Panc1 (cell line): ENCODE measurements at regions not wholly inside any gene's neighbourhood (a gene's known extent, or its start where the extent isn't known, plus 50 kb on each side); places are given as distances from the start of the nearest gene placed in this dataset.

Experiments used
- ATAC-seq: fragments of 200-7000 bp; cut with Tn5 transposase; 2 replicates; pipeline ENCODE4 v1.9.1; 2020; ENCODE audit warnings: mild to moderate bottlenecking, moderate library complexity
- BruUV-seq: library from RNA; stranded (reverse); fragments of 400-500 nt; replicated peaks from 2 replicates; lab custom pipeline; 2021; lab: Mats Ljungman, UMichigan
- CTCF ChIA-PET: fragments of 300-600 bp; sonication (Branson Sonifier 250); formaldehyde crosslinking; loops from one replicate; lab custom pipeline; 2022; ENCODE audit warnings: antibody characterized with exemption; lab: Charles Lee
- POLR2A ChIA-PET: fragments of 300-600 bp; sonication (Branson Sonifier 250); formaldehyde crosslinking; loops from one replicate; lab custom pipeline; 2022; ENCODE audit warnings: antibody characterized with exemption; lab: Charles Lee
- DNase-seq: peaks from one replicate; pipeline ENCODE4 v3.0.0-alpha.2; 2010; ENCODE audit warnings: low read depth, low spot score
- H3K27ac ChIP-seq: 2 replicates; pipeline ENCODE4 v1.5.1; 2011; ENCODE audit warnings: mild to moderate bottlenecking, low read length, inconsistent platforms
- H3K27me3 ChIP-seq: fragments of 200-500 bp; sonication (Bioruptor generic); 2 replicates; pipeline ENCODE4 v1.6.0; 2014; ENCODE audit warnings: low read length, inconsistent platforms; ENCODE audit not compliant: control insufficient read depth, insufficient read depth
- H3K36me3 ChIP-seq: fragments of 200-500 bp; sonication (Bioruptor generic); 2 replicates; pipeline ENCODE4 v1.5.1; 2014; ENCODE audit warnings: inconsistent platforms, mild to moderate bottlenecking, low read length, moderate library complexity; ENCODE audit not compliant: control insufficient read depth, insufficient read depth
- H3K4me1 ChIP-seq: 2 replicates; pipeline ENCODE4 v1.5.1; 2011; ENCODE audit warnings: inconsistent platforms, mild to moderate bottlenecking, low read length, moderate library complexity; ENCODE audit not compliant: control insufficient read depth, insufficient read depth
- H3K4me3 ChIP-seq, 2 experiments: 2 replicates each; pipeline ENCODE4 v1.5.1; 2011 to 2012; ENCODE audit warnings: low read depth in 2 of 2, low read length in 2 of 2, mild to moderate bottlenecking in 2 of 2, inconsistent platforms in 1 of 2, moderate library complexity in 1 of 2
- H3K9me3 ChIP-seq: fragments of 200-500 bp; sonication (Bioruptor generic); 2 replicates; pipeline ENCODE4 v1.5.1; 2014; ENCODE audit warnings: low read depth, mild to moderate bottlenecking, inconsistent platforms, low read length, moderate library complexity; ENCODE audit not compliant: control insufficient read depth, insufficient read depth
- CTCF ChIP-seq: fragments of 450-650 bp; IDR thresholded peaks from 2 replicates; pipeline ENCODE4 v1.5.1; 2017; ENCODE audit warnings: mild to moderate bottlenecking
- POLR2AphosphoS5 ChIP-seq: IDR thresholded peaks from 2 replicates; pipeline ENCODE4 v1.6.1; 2012; ENCODE audit warnings: mild to moderate bottlenecking, low read depth, low read length, moderate library complexity
- REST ChIP-seq, 2 experiments: IDR thresholded peaks; 2 replicates each; pipeline ENCODE4 v1.6.1; 2011 to 2012; ENCODE audit warnings: low read depth in 2 of 2, control low read depth in 1 of 2, low read length in 1 of 2, mild to moderate bottlenecking in 1 of 2, moderate library complexity in 1 of 2; ENCODE audit not compliant: insufficient read depth in 1 of 2
- SIN3A ChIP-seq: IDR thresholded peaks from 2 replicates; pipeline ENCODE4 v1.6.1; 2012; ENCODE audit warnings: low read depth, mild to moderate bottlenecking, low read length, moderate library complexity, borderline replicate concordance; ENCODE audit not compliant: insufficient read depth
- TCF7L2 ChIP-seq: IDR thresholded peaks from 2 replicates; pipeline ENCODE4 v1.6.1; 2011; ENCODE audit warnings: mild to moderate bottlenecking, low read depth, low read length, inconsistent platforms
- in situ Hi-C: cut with HindIII; loops from 2 replicates; pipeline ENCODE4 v1.10.0; 2016; ENCODE audit warnings: low sequenced_read_pairs, low pct_unique_long_range_greater_than_20kb
- intact Hi-C: fragments of 100-400 bp; cut with micrococcal nuclease; formaldehyde crosslinking; loops from one replicate; pipeline ENCODE4 v1.10.0; 2022; ENCODE audit not compliant: unreplicated experiment

DNA sequence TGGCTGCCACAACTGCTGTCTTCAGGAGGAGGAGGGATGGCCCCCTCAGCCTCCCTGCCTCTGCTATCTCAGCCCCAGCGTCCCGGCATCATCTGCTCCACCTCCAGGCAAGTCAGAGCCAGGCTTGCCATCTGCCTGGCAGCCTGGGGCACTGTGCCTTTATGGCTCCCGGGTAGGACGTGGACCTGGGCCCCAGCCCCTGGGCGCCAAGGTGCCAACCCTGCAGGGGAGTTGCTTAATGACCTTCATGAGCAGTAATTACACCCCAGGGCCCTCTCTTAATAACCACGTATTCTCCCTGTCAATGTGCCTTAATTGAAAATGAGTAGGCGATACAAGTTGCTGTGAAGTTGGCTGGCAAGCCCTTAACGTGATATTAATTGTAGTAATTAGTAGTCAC, 122.1 kb upstream of the MLN start:
- H3K9me3 ChIP-seq = no peaks in the 10 kb centered on the region
- no peaks in the 10 kb centered on the region for H3K27me3 ChIP-seq
- no peaks in the 10 kb centered on the region for H3K36me3 ChIP-seq
- BruUV-seq = no TSS peak
- CTCF ChIA-PET = no interaction called here
- ATAC-seq (no peak), DNase-seq (no peak)
- intact Hi-C loops = no loop called here
- no peak overlapping the region for H3K27ac ChIP-seq
- POLR2A ChIA-PET = no interaction called here
- TF ChIP-seq CTCF = no peak
- in situ Hi-C loops = no loop called here
- no peak overlapping the region for H3K4me3 ChIP-seq
- no peaks in the 10 kb centered on the region for H3K4me1 ChIP-seq

DNA sequence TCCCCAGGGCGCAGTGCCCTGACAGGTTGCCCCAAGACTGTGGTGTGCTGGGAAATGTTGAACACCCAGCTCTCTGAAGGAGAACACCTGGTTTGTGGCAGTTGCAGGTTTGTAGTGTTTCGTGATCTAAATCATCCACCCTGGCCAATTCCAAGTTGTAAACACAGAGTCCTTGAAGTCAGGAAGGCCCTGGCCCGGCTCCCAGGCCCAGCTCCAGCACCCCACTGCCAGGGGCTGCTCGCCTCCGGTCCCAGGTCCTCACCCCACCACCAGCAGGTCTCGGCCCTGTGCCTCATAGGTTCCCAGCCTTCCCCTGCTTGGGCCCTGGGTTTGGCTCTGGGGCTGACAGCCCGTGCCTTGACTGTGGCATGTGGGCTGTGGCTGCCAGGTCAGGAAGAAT, 121.4 kb upstream of the MLN start:
- Histone ChIP-seq H3K9me3 (no peaks in the 10 kb centered on the region), H3K27me3 (no peaks in the 10 kb centered on the region), H3K4me3 (no peak overlapping the region), H3K36me3 (no peaks in the 10 kb centered on the region), H3K4me1 (no peaks in the 10 kb centered on the region), H3K27ac (no peak overlapping the region)
- ChIA-PET POLR2A (no interaction called here), CTCF (no interaction called here)
- DNase-seq (no peak), ATAC-seq (no peak)
- intact Hi-C loops (no loop called here), in situ Hi-C loops (no loop called here)
- no TSS peak for BruUV-seq
- TF ChIP-seq SIN3A = no peak
- no peak for TF ChIP-seq REST (IDR thresholded peaks at IDR 0.05; ENCODE audit: insufficient read depth in 1 of 2, low read depth in 2 of 2, low read length in 1 of 2)
- TF ChIP-seq TCF7L2 = no peak
- no peak for TF ChIP-seq CTCF
- no peak for TF ChIP-seq POLR2AphosphoS5

DNA sequence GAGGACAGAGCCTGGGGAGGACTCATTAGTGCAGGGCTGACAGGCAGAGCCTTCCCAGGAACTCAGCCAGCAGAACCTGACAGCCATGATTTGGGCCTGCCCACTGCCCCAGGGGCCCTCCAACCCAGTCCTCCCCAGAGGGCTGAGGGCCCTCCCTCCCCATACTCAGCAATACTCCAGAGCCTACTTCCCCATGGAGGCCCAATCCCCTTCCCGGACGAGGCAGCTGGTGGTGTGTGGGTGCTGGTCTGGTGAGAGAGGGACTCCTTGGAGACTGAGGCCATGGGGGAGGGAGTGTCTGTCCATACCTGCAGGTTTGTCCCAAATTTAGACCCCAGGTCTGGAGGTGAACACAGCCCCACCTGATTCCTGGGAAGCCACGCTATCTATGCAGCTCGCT, 120.9 kb upstream of the MLN start:
- H3K27me3 ChIP-seq = no peaks in the 10 kb centered on the region
- no peaks in the 10 kb centered on the region for H3K36me3 ChIP-seq
- in situ Hi-C loops = no loop called here
- no peak overlapping the region for H3K4me3 ChIP-seq
- no TSS peak for BruUV-seq
- H3K4me1 ChIP-seq = no peaks in the 10 kb centered on the region
- ChIA-PET POLR2A (no interaction called here), CTCF (no interaction called here)
- TF ChIP-seq TCF7L2 (no peak), CTCF (no peak), SIN3A (no peak), POLR2AphosphoS5 (no peak), REST (IDR thresholded peaks at IDR 0.05; ENCODE audit: insufficient read depth in 1 of 2, low read depth in 2 of 2, low read length in 1 of 2) (no peak)
- no peak for ATAC-seq
- no peak overlapping the region for H3K27ac ChIP-seq
- H3K9me3 ChIP-seq = no peaks in the 10 kb centered on the region
- DNase-seq = no peak
- intact Hi-C loops = no loop called here
